Nephron (organoid): ENCODE measurements at regions not wholly inside any gene's neighbourhood (a gene's known extent, or its start where the extent isn't known, plus 50 kb on each side); places are given as distances from the start of the nearest gene placed in this dataset.

ENCODE experiments used
- H3K27ac Mint-ChIP-seq, 3 experiments: 2 replicates each; pipeline ENCODE4 v1.8.0; 2020; ENCODE audit warnings: mixed read lengths in 3 of 3, mild to moderate bottlenecking in 2 of 3, moderate library complexity in 1 of 3
- H3K27me3 Mint-ChIP-seq: 2 replicates; pipeline ENCODE4 v1.8.0; 2021; ENCODE audit warnings: low read depth, mild to moderate bottlenecking, moderate library complexity, mixed read lengths
- H3K36me3 Mint-ChIP-seq: 2 replicates; pipeline ENCODE4 v1.8.0; 2020; ENCODE audit warnings: low read depth, mixed read lengths
- H3K4me1 Mint-ChIP-seq: 2 replicates; pipeline ENCODE4 v1.8.0; 2020; ENCODE audit warnings: mixed read lengths
- H3K4me3 Mint-ChIP-seq, 3 experiments: 2 replicates each; pipeline ENCODE4 v1.8.0; 2020; ENCODE audit warnings: mild to moderate bottlenecking in 3 of 3, mixed read lengths in 3 of 3, moderate library complexity in 2 of 3
- H3K9me3 Mint-ChIP-seq: 2 replicates; pipeline ENCODE4 v1.8.0; 2020; ENCODE audit warnings: mixed read lengths
- CTCF ChIP-seq, 3 experiments: fragments of 200-600 bp; sonication (generic); IDR thresholded peaks; one replicate each; pipeline ENCODE4 v1.5.0; 2021; ENCODE audit warnings: antibody characterized with exemption in 3 of 3; ENCODE audit not compliant: unreplicated experiment in 3 of 3

DNA sequence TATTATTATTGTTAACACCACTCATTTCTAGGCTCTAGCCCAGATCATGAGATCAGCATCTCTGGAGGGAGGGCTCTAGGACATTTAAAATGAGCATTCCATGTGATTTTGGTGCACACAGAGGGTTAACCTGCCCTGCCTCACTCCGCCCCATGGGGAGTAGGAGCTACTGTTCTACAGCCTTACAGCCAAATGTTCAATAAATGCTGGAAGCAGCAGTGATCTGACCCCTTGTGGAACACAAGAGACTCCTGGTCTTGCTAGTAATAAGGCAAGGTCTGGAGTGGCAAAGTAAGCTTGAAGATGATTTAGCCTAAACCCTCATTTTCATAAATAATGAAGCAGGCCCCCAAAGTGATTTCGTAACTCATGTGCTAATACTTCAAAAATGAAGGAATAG, 166.4 kb upstream of the EOMES start:
- Mint-ChIP-seq H3K27me3 (peaks cover 25% of the 10 kb centered on the region), H3K27ac (no peak overlapping the region)
- TF ChIP-seq CTCF (IDR thresholded peaks at IDR 0.05; ENCODE audit: unreplicated experiment in 3 of 3): no peak

DNA sequence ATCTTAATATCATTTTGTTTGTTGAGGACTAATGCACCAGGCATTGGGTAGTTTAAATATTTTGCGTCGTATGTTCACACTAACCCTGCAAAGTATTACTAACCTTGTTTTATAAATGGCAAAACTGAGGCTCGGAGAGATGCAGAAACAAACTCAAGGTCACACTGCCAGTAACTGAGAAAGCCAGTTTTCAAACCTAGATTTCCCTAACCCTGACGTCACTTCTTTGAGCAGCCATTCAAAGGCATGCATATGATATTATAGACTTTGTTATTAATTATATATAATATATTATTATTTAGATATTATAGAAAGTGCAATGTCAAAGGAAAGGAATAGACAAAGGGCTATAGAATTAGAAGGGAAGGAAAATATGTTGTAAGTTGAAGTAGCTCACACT, 167.6 kb upstream of the EOMES start:
- Mint-ChIP-seq H3K36me3 (no peaks in the 10 kb centered on the region), H3K27ac (no peak overlapping the region)
- TF ChIP-seq CTCF (IDR thresholded peaks at IDR 0.05; ENCODE audit: unreplicated experiment in 3 of 3): no peak

More for the DNA sequence above, 166.4 kb upstream of the EOMES start:
- peaks cover 9% of the 10 kb centered on the region for H3K9me3 Mint-ChIP-seq
- no peaks in the 10 kb centered on the region for H3K4me1 Mint-ChIP-seq
- H3K4me3 Mint-ChIP-seq: no peak overlapping the region
- H3K36me3 Mint-ChIP-seq: no peaks in the 10 kb centered on the region

DNA sequence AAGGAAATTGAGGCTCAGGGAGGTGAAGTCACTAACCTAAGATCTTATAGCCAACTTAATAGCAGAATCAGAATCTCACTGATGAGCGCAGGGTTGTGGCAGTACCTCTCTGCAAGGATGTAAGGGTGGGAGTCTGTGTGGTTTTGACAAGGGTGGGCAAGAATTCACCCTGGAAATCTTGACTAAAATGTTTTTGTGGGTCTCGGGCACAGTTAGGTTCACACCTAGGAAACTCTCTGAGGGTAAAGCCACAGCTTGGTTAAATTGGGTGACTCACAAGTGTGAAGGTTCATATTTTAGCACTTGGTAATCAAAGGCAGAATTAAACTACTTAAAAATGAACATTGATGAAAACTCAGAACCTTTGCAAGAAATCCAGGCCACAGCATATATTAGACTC, 178.2 kb upstream of the EOMES start:
- no peak overlapping the region for H3K27ac Mint-ChIP-seq
- no peaks in the 10 kb centered on the region for H3K9me3 Mint-ChIP-seq
- no peaks in the 10 kb centered on the region for H3K27me3 Mint-ChIP-seq
- no peak overlapping the region for H3K4me3 Mint-ChIP-seq
- no peaks in the 10 kb centered on the region for H3K36me3 Mint-ChIP-seq
- no peaks in the 10 kb centered on the region for H3K4me1 Mint-ChIP-seq
- TF ChIP-seq CTCF (IDR thresholded peaks at IDR 0.05; ENCODE audit: unreplicated experiment in 3 of 3): no peak

More for the DNA sequence above, 167.6 kb upstream of the EOMES start:
- peaks cover 20% of the 10 kb centered on the region for H3K27me3 Mint-ChIP-seq
- peaks cover 12% of the 10 kb centered on the region for H3K9me3 Mint-ChIP-seq
- no peak overlapping the region for H3K4me3 Mint-ChIP-seq
- no peaks in the 10 kb centered on the region for H3K4me1 Mint-ChIP-seq

DNA sequence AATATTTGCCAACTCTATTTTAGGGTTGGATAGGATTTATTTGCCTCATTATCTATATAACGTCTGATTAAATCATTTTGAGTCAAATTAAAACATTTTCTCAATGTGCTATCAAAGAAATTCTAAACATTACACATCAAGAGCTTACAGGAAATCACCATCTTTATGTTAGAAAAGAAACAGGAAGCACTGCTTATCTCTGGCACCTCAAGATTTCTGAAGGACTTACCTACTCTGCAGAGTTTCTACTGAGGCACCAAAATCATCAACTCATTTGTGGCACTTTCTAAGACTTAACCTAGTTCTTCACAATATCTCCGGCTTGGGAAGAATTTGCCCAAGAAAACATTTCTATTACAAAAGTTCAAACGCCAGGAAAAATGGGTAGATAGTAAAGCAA, 181.3 kb upstream of the EOMES start:
- TF ChIP-seq CTCF (IDR thresholded peaks at IDR 0.05; ENCODE audit: unreplicated experiment in 3 of 3): no peak
- no peaks in the 10 kb centered on the region for H3K9me3 Mint-ChIP-seq
- no peak overlapping the region for H3K4me3 Mint-ChIP-seq
- H3K27me3 Mint-ChIP-seq: no peaks in the 10 kb centered on the region
- H3K27ac Mint-ChIP-seq: no peak overlapping the region
- H3K36me3 Mint-ChIP-seq: no peaks in the 10 kb centered on the region
- no peaks in the 10 kb centered on the region for H3K4me1 Mint-ChIP-seq

DNA sequence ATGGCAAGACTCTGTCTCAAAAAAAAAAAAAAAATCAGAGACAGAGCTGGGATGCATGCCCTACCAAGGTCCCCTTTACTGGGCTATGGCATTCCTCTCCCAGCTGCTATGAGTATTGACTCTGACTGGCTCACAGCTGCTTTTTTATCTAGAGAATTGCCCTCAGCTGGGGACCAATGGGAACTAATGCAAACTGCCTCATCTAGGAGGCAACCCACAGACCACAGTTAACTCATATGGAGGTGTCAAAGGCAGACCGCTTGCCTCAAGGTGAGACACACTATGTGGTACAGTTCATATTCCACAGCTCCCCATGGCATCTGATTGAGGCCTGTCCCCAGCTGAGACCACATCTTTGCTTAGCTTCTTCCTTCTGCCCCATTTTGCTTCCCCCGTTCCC, 183.5 kb upstream of the EOMES start:
- no peak overlapping the region for H3K4me3 Mint-ChIP-seq
- no peak overlapping the region for H3K27ac Mint-ChIP-seq
- H3K9me3 Mint-ChIP-seq: no peaks in the 10 kb centered on the region
- no peaks in the 10 kb centered on the region for H3K27me3 Mint-ChIP-seq
- no peak for TF ChIP-seq CTCF (IDR thresholded peaks at IDR 0.05; ENCODE audit: unreplicated experiment in 3 of 3)
- H3K4me1 Mint-ChIP-seq: peaks cover 10% of the 10 kb centered on the region
- no peaks in the 10 kb centered on the region for H3K36me3 Mint-ChIP-seq

GRCh38 chr3:27907148-27907547, 185.0 kb upstream of the EOMES start:
- no peaks in the 10 kb centered on the region for H3K27me3 Mint-ChIP-seq
- no peaks in the 10 kb centered on the region for H3K9me3 Mint-ChIP-seq
- H3K36me3 Mint-ChIP-seq: no peaks in the 10 kb centered on the region
- H3K4me1 Mint-ChIP-seq: peaks cover 12% of the 10 kb centered on the region
- no peak overlapping the region for H3K4me3 Mint-ChIP-seq
- no peak overlapping the region for H3K27ac Mint-ChIP-seq
- TF ChIP-seq CTCF (IDR thresholded peaks at IDR 0.05; ENCODE audit: unreplicated experiment in 3 of 3): no peak
